ENCODE measurements at regions not wholly inside any gene's neighbourhood (a gene's known extent, or its start where the extent isn't known, plus 50 kb on each side); places are given as distances from the start of the nearest gene placed in this dataset.

DNA sequence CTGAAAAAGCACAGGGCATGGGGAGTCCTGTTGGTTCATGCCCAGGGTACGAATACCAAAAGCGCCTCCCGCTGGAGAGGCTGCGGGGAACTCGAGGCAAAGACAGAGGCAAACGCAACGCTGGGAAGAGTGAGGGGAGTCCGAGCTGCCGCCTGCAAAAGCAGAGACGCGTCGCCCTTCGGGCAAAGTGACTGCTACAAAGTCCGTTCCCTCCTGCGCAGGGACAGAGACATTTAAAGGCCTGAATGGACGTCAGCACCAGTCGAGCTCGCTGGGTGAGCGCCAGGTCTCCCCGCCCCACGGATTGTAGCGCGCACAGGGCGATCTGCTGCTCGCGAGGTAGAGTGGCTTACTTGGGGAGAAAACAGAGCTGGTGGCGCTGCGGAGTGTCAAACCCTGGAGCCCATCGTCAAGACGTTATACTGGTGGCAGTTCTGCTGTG lies 732.8 kb downstream of the ZWINT start:
- TF ChIP-seq CTCF (conservative IDR thresholded peaks at IDR 0.05; ENCODE audit: low read depth, low read length) (no peak), EZH2 (IDR thresholded peaks at IDR 0.05; ENCODE audit: low read length, unreplicated experiment) (no peak)
